Smooth muscle cell (in vitro differentiated cells): ENCODE measurements at regions not wholly inside any gene's neighbourhood (a gene's known extent, or its start where the extent isn't known, plus 50 kb on each side); places are given as distances from the start of the nearest gene placed in this dataset.
A peak's percentile ranks its signal among the peaks of the same experiment; 100 is the strongest.

Experiments
- DNase-seq: peaks from one replicate; lab custom pipeline; 2025; ENCODE audit not compliant: unreplicated experiment; lab: John Stamatoyannopoulos, UW
- H2AFZ ChIP-seq: fragments of 200-600 bp; sonication (generic); 2 replicates; pipeline ENCODE4 v1.6.0; 2016; ENCODE audit warnings: antibody characterized with exemption, low read depth, mild to moderate bottlenecking
- H3F3A ChIP-seq: fragments of 200-600 bp; sonication (generic); 2 replicates; pipeline ENCODE4 v1.6.0; 2017; ENCODE audit warnings: antibody characterized with exemption, low read depth
- H3K27ac ChIP-seq: fragments of 200-600 bp; sonication (generic); 2 replicates; pipeline ENCODE4 v1.5.1; 2016; ENCODE audit warnings: low read depth, mild to moderate bottlenecking
- H3K27me3 ChIP-seq: fragments of 200-600 bp; sonication (generic); 2 replicates; pipeline ENCODE4 v1.6.1; 2016; ENCODE audit warnings: low read depth, mild to moderate bottlenecking
- H3K36me3 ChIP-seq: fragments of 200-600 bp; sonication (generic); 2 replicates; pipeline ENCODE4 v1.5.1; 2016; ENCODE audit warnings: low read depth
- H3K4me1 ChIP-seq: fragments of 200-600 bp; sonication (generic); 2 replicates; pipeline ENCODE4 v1.5.1; 2016; ENCODE audit warnings: low read depth
- H3K4me2 ChIP-seq: fragments of 200-600 bp; sonication (generic); 2 replicates; pipeline ENCODE4 v1.6.0; 2016; ENCODE audit warnings: mild to moderate bottlenecking
- H3K4me3 ChIP-seq: fragments of 200-600 bp; sonication (generic); 2 replicates; pipeline ENCODE4 v1.5.1; 2016; ENCODE audit warnings: mild to moderate bottlenecking
- H3K79me2 ChIP-seq: fragments of 200-600 bp; sonication (generic); 2 replicates; pipeline ENCODE4 v1.6.0; 2016; ENCODE audit warnings: low read depth, mild to moderate bottlenecking
- H3K9ac ChIP-seq: fragments of 200-600 bp; sonication (generic); 2 replicates; pipeline ENCODE4 v1.6.0; 2016; ENCODE audit warnings: low read depth
- H3K9me3 ChIP-seq: fragments of 200-600 bp; sonication (generic); replicated peaks from 2 replicates; pipeline ENCODE4 v1.5.1; 2016; ENCODE audit warnings: low read depth
- H4K20me1 ChIP-seq: fragments of 200-600 bp; sonication (generic); 2 replicates; pipeline ENCODE4 v1.6.0; 2016; ENCODE audit warnings: low read depth
- WGBS: methylation state at CpG from one replicate; pipeline ENCODE4 v1.1.7; 2016; ENCODE audit warnings: low lambda C conversion rate; 5-methylcytosine and 5-hydroxymethylcytosine counted together
- TF ChIP-seq, protein P1 (sequence below): fragments of 200-600 bp; sonication (generic); IDR thresholded peaks from 2 replicates; pipeline ENCODE4 v1.5.1; 2017; ENCODE audit warnings: borderline replicate concordance, mild to moderate bottlenecking, antibody characterized with exemption; ENCODE audit not compliant: insufficient read depth, poor library complexity, severe bottlenecking

DNA sequence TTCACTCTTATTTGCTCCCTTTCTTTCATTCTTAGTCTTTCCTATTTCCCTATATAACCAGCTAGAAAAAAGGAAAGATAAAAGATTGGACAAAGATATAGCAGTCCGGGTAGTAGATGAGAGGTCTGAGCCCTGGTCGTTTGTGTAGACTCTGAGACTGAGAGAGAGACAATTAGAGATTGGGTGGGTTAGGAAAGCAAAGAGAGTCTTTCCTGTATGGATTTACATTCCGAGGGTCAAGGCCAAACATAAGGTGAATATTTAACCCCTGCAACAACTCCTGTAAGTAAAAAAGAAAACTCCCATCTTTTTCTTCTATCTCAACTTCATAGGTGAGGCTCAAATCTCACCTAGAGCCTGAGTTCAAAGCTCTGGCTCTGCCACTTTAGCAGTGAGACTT, 218.0 kb upstream of the FGGY start:
- no peak overlapping the region for H3K27ac ChIP-seq

DNA sequence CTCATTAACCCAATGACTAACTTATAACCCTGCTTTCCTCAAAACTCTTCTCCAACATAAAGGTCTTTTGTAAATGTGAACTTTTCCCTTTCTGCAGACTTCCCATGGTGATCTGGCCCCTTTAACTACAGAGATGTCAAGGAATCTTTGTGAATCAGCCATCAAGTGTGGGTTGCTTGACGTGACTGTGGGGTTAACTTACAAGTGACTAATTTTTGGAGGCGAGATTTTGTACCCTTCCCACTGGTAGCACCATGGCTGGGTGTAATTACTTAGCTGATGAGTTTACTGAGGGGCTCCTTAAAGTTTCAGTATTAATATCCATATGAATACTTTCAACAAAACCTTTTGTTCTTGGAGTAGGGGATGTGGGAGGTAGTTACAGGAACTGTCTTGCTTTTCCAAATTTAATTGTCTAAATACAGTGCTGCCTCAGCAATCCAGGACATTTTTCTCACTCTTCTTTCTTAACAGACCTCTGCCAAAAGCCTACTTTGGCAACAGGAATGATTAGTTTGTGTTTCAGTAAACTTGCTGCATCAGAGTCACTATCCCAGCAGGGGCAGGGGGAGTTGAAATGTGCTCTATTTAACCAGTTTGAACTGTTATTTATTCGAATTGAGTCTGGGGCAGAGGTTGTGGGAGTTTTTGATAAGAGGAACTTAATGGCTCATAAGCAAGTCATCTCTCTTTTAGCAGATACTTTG, 217.3 kb upstream of the FGGY start:
- Histone ChIP-seq H3K79me2 (no peaks in the 10 kb centered on the region), H3K36me3 (no peaks in the 10 kb centered on the region), H2AFZ (no peak overlapping the region), H3K9me3 (no peaks in the 10 kb centered on the region), H3K27me3 (no peaks in the 10 kb centered on the region), H3K4me1 (peaks cover 28% of the 10 kb centered on the region), H3K4me3 (no peak overlapping the region), H4K20me1 (no peaks in the 10 kb centered on the region), H3K27ac (peak overlapping the region; percentile 49), H3F3A (peaks cover 7% of the 10 kb centered on the region), H3K9ac (no peak overlapping the region), H3K4me2 (peak overlapping the region; percentile 28)
- WGBS = 13% methylated on average over 3 of the region's 3 CpGs
- no peak for DNase-seq
- TF ChIP-seq, protein P1, sequence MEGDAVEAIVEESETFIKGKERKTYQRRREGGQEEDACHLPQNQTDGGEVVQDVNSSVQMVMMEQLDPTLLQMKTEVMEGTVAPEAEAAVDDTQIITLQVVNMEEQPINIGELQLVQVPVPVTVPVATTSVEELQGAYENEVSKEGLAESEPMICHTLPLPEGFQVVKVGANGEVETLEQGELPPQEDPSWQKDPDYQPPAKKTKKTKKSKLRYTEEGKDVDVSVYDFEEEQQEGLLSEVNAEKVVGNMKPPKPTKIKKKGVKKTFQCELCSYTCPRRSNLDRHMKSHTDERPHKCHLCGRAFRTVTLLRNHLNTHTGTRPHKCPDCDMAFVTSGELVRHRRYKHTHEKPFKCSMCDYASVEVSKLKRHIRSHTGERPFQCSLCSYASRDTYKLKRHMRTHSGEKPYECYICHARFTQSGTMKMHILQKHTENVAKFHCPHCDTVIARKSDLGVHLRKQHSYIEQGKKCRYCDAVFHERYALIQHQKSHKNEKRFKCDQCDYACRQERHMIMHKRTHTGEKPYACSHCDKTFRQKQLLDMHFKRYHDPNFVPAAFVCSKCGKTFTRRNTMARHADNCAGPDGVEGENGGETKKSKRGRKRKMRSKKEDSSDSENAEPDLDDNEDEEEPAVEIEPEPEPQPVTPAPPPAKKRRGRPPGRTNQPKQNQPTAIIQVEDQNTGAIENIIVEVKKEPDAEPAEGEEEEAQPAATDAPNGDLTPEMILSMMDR = no peak

More for the DNA sequence above, 218.0 kb upstream of the FGGY start:
- H3K9me3 ChIP-seq = no peaks in the 10 kb centered on the region
- no peak overlapping the region for H3K4me3 ChIP-seq
- H3K4me2 ChIP-seq = no peak overlapping the region
- H3K27me3 ChIP-seq = no peaks in the 10 kb centered on the region
- H3K9ac ChIP-seq = no peak overlapping the region
- peaks cover 24% of the 10 kb centered on the region for H3K4me1 ChIP-seq
- H3F3A ChIP-seq = peaks cover 7% of the 10 kb centered on the region
- no peak for DNase-seq
- H3K36me3 ChIP-seq = no peaks in the 10 kb centered on the region
- H4K20me1 ChIP-seq = no peaks in the 10 kb centered on the region
- TF ChIP-seq, protein P1 = no peak
- H2AFZ ChIP-seq = no peak overlapping the region
- 32% methylated on average over 3 of the region's 3 CpGs for WGBS
- H3K79me2 ChIP-seq = no peaks in the 10 kb centered on the region

DNA sequence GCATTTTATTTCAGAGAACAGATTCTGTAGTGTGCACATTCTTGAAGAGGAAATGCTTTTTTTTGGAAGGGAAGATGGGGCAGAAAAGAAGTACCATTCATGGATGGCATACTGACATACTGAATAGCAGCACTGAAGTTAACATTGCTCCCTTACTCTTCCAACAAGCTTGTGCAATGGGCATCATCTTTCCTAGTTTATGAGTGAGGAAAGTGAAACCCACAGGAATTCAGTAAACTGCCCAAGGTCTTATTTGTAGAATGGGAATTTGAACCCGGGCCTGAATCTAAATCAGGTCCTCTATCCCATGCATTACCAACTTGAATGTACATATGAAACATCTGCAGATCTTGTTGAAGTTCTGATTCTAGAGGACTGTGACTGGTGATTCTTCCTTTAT, 215.7 kb upstream of the FGGY start:
- WGBS = 89% methylated on average over 1 of the region's 1 CpG

More for the DNA sequence above, 215.7 kb upstream of the FGGY start:
- no peak for DNase-seq
- peaks cover 28% of the 10 kb centered on the region for H3K4me1 ChIP-seq
- H3K36me3 ChIP-seq = no peaks in the 10 kb centered on the region
- H3K9me3 ChIP-seq = no peaks in the 10 kb centered on the region
- H4K20me1 ChIP-seq = no peaks in the 10 kb centered on the region
- no peak overlapping the region for H3K4me3 ChIP-seq
- no peak overlapping the region for H3K27ac ChIP-seq
- no peaks in the 10 kb centered on the region for H3K79me2 ChIP-seq
- TF ChIP-seq, protein P1 = no peak
- H3F3A ChIP-seq = peaks cover 7% of the 10 kb centered on the region
- H3K4me2 ChIP-seq = no peak overlapping the region
- H3K27me3 ChIP-seq = no peaks in the 10 kb centered on the region
- H3K9ac ChIP-seq = no peak overlapping the region
- no peak overlapping the region for H2AFZ ChIP-seq
